ENCODE measurements at regions not wholly inside any gene's neighbourhood (a gene's known extent, or its start where the extent isn't known, plus 50 kb on each side); places are given as distances from the start of the nearest gene placed in this dataset.

DNA sequence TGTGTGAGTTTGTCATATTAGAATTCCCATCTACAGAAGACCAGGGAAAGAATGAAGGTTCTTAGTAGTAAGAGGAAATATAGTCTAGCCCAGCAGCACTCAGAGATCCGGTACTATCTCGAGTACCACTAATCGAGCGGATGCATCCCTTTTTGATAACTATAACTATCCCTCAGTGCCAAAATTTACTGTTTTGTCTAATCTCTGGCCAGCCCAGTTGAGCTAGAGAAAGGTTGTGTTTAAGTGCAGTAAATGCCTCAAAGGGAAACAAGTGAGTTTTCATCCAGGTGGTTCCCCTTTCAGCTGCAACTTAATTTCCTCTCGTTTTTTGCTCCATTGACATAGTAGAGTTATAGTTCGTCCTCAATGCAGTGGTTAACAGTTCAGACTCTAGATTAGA, 146.7 kb downstream of the GPBP1 start:
- no peaks in the 10 kb centered on the region for H3K36me3 ChIP-seq (ENCODE audit: control insufficient read depth, insufficient read depth, low read length)
- H3K27me3 ChIP-seq (ENCODE audit: control insufficient read depth, insufficient read depth, low read length, poor library complexity, severe bottlenecking) = no peaks in the 10 kb centered on the region
- no peak overlapping the region for H3K4me3 ChIP-seq (ENCODE audit: low read length)
- no peak for DNase-seq
- no peaks in the 10 kb centered on the region for H3K9me3 ChIP-seq (ENCODE audit: control insufficient read depth, low read length)
- Mint-ChIP-seq H3K4me1 (no peaks in the 10 kb centered on the region), H3K9me3 (peaks cover 3% of the 10 kb centered on the region), H3K36me3 (ENCODE audit: low read depth) (no peaks in the 10 kb centered on the region), H3K27me3 (ENCODE audit: insufficient read depth) (peaks cover 3% of the 10 kb centered on the region), H3K27ac (no peak overlapping the region), H3K4me3 (no peak overlapping the region)
- no peak overlapping the region for H3K27ac ChIP-seq (ENCODE audit: low read depth, low read length)
- H3K9ac ChIP-seq (ENCODE audit: extremely low read depth, low read length, poor library complexity, severe bottlenecking) = no peak overlapping the region
- no peaks in the 10 kb centered on the region for H3K4me1 ChIP-seq (ENCODE audit: control insufficient read depth, insufficient read depth, low read length)
- TF ChIP-seq CTCF (conservative IDR thresholded peaks at IDR 0.05) = no peak
- 89 to 96% methylated on average over 4 to 6 of the region's 6 CpGs for WGBS, 2 experiments (ENCODE audit: insufficient coverage in 1 of 2, insufficient read length in 1 of 2)

- H3K4me3 ChIP-seq (ENCODE audit: low read length) = no peak overlapping the region
- DNase-seq = no peak
- no peaks in the 10 kb centered on the region for H3K27me3 ChIP-seq (ENCODE audit: control insufficient read depth, insufficient read depth, low read length, poor library complexity, severe bottlenecking)
- H3K27ac Mint-ChIP-seq = no peak overlapping the region
- no peak for TF ChIP-seq CTCF (conservative IDR thresholded peaks at IDR 0.05)
- no peaks in the 10 kb centered on the region for H3K9me3 ChIP-seq (ENCODE audit: control insufficient read depth, low read length)
- 94 to 97% methylated on average over 4 of the region's 4 CpGs for WGBS, 2 experiments (ENCODE audit: insufficient coverage in 1 of 2, insufficient read length in 1 of 2)
- H3K4me1 ChIP-seq (ENCODE audit: control insufficient read depth, insufficient read depth, low read length) = no peaks in the 10 kb centered on the region
- no peaks in the 10 kb centered on the region for H3K36me3 Mint-ChIP-seq (ENCODE audit: low read depth)
- no peak overlapping the region for H3K9ac ChIP-seq (ENCODE audit: extremely low read depth, low read length, poor library complexity, severe bottlenecking)
- H3K27me3 Mint-ChIP-seq (ENCODE audit: insufficient read depth) = peaks cover 3% of the 10 kb centered on the region
- no peaks in the 10 kb centered on the region for H3K4me1 Mint-ChIP-seq
- no peaks in the 10 kb centered on the region for H3K36me3 ChIP-seq (ENCODE audit: control insufficient read depth, insufficient read depth, low read length)
- no peak overlapping the region for H3K27ac ChIP-seq (ENCODE audit: low read depth, low read length)
- no peak overlapping the region for H3K4me3 Mint-ChIP-seq
- H3K9me3 Mint-ChIP-seq = peaks cover 3% of the 10 kb centered on the region
Observed at GRCh38 chr5:57319628-57320027, 145.8 kb downstream of the GPBP1 start.

DNA sequence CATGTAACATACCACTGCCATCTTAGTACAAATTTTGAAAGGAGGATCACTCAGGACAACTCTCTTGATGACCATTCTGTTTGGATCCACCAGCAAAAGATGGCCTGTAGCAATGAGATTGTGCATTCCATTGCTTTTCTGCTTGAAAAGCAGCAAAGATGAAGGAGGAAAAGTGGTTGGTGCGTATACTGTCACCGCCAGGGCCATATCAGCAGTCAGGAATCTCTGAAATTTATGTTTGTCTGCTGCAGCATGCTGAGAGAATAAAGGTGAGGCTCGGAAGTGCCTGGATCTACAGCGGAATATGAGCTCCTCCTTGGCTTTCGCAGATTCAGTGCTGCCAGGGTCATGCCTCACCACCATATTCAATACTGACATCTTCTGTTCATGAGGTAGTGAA, 144.4 kb downstream of the GPBP1 start:
- no peak overlapping the region for H3K27ac Mint-ChIP-seq

More for the DNA sequence above, 144.4 kb downstream of the GPBP1 start:
- Histone ChIP-seq H3K9ac (ENCODE audit: extremely low read depth, low read length, poor library complexity, severe bottlenecking) (no peak overlapping the region), H3K27me3 (ENCODE audit: control insufficient read depth, insufficient read depth, low read length, poor library complexity, severe bottlenecking) (no peaks in the 10 kb centered on the region), H3K9me3 (ENCODE audit: control insufficient read depth, low read length) (no peaks in the 10 kb centered on the region), H3K36me3 (ENCODE audit: control insufficient read depth, insufficient read depth, low read length) (no peaks in the 10 kb centered on the region), H3K27ac (ENCODE audit: low read depth, low read length) (no peak overlapping the region), H3K4me3 (ENCODE audit: low read length) (no peak overlapping the region), H3K4me1 (ENCODE audit: control insufficient read depth, insufficient read depth, low read length) (no peaks in the 10 kb centered on the region)
- Mint-ChIP-seq H3K27me3 (ENCODE audit: insufficient read depth) (peaks cover 3% of the 10 kb centered on the region), H3K9me3 (no peaks in the 10 kb centered on the region), H3K4me3 (no peak overlapping the region), H3K4me1 (no peaks in the 10 kb centered on the region), H3K36me3 (ENCODE audit: low read depth) (no peaks in the 10 kb centered on the region)
- WGBS, 2 experiments (ENCODE audit: insufficient coverage in 1 of 2, insufficient read length in 1 of 2) = 90 to 91% methylated on average over 2 to 5 of the region's 5 CpGs
- no peak for TF ChIP-seq CTCF (conservative IDR thresholded peaks at IDR 0.05)
- DNase-seq = no peak
